ENCODE measurements at regions not wholly inside any gene's neighbourhood (a gene's known extent, or its start where the extent isn't known, plus 50 kb on each side); places are given as distances from the start of the nearest gene placed in this dataset.
A peak's percentile ranks its signal among the peaks of the same experiment; 100 is the strongest.

DNA sequence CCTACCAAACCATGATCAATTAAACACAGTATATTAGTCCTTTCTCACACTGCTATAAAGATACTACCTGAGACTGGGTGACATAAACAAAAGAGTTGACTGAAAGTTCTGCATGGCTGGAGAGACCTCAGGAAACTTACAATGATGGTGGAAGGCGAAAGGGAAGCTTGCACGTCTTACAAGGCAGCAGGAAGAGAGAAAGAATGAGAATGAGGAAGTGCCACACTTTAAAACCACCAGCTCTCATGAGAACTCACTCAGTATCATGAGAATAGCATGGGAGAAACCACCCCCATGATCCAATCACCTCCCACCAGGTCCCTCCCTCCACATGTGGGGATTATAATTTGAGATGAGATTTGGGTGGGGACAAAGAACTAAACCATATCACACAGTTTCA, 324.9 kb upstream of the ZNF507 start:
- DNase-seq (ENCODE audit: low read depth in 1 of 2, low spot score in 1 of 2) (no peak), ATAC-seq (no peak), FAIRE-seq (peak; percentile 51)
- Histone ChIP-seq H3K4me3 (no peak overlapping the region), H3K4me1 (no peaks in the 10 kb centered on the region), H3K27ac (no peak overlapping the region), H3K4me2 (no peak overlapping the region), H3K9me3 (no peaks in the 10 kb centered on the region)
- 0% methylated on average over 2 of the region's 2 CpGs for WGBS (ENCODE audit: missing lambda C conversion rate)
- CTCF ChIA-PET, result interaction anchor here (1.2 kb wide), 1 partner anchor 31 kb away, joined by 3 read pairs; no protein-coding TSS in a partner anchor
- POLR2A ChIA-PET, result interaction anchor here (0.6 kb wide), 1 partner anchor 894 kb away, joined by 3 read pairs; no protein-coding TSS in a partner anchor
- no peak for TF ChIP-seq MYC (IDR thresholded peaks at IDR 0.05; ENCODE audit: borderline replicate concordance, low read length)
- TF ChIP-seq, protein P1, sequence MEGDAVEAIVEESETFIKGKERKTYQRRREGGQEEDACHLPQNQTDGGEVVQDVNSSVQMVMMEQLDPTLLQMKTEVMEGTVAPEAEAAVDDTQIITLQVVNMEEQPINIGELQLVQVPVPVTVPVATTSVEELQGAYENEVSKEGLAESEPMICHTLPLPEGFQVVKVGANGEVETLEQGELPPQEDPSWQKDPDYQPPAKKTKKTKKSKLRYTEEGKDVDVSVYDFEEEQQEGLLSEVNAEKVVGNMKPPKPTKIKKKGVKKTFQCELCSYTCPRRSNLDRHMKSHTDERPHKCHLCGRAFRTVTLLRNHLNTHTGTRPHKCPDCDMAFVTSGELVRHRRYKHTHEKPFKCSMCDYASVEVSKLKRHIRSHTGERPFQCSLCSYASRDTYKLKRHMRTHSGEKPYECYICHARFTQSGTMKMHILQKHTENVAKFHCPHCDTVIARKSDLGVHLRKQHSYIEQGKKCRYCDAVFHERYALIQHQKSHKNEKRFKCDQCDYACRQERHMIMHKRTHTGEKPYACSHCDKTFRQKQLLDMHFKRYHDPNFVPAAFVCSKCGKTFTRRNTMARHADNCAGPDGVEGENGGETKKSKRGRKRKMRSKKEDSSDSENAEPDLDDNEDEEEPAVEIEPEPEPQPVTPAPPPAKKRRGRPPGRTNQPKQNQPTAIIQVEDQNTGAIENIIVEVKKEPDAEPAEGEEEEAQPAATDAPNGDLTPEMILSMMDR (IDR thresholded peaks at IDR 0.05), result no peak
- no peak for TF ChIP-seq JUNB (IDR thresholded peaks at IDR 0.05)
- TF ChIP-seq, protein P2, sequence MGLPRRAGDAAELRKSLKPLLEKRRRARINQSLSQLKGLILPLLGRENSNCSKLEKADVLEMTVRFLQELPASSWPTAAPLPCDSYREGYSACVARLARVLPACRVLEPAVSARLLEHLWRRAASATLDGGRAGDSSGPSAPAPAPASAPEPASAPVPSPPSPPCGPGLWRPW (IDR thresholded peaks at IDR 0.05), result no peak
- TF ChIP-seq FOSB (CRISPR knock-in tag; IDR thresholded peaks at IDR 0.05), result no peak
- no peak for TF ChIP-seq GATA3 (IDR thresholded peaks at IDR 0.05; ENCODE audit: borderline replicate concordance)
- TF ChIP-seq, protein P3, sequence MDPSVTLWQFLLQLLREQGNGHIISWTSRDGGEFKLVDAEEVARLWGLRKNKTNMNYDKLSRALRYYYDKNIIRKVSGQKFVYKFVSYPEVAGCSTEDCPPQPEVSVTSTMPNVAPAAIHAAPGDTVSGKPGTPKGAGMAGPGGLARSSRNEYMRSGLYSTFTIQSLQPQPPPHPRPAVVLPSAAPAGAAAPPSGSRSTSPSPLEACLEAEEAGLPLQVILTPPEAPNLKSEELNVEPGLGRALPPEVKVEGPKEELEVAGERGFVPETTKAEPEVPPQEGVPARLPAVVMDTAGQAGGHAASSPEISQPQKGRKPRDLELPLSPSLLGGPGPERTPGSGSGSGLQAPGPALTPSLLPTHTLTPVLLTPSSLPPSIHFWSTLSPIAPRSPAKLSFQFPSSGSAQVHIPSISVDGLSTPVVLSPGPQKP (IDR thresholded peaks at IDR 0.05; ENCODE audit: low read depth, low read length), result no peak
- no peak for TF ChIP-seq ESRRA (IDR thresholded peaks at IDR 0.05; ENCODE audit: borderline replicate concordance, low read length)
- TF ChIP-seq RNF2 (IDR thresholded peaks at IDR 0.05; ENCODE audit: borderline replicate concordance, low read depth), result no peak
- TF ChIP-seq CBX2 (IDR thresholded peaks at IDR 0.05; ENCODE audit: borderline replicate concordance, low read depth), result no peak
- TF ChIP-seq HOXA7 (CRISPR knock-in tag; IDR thresholded peaks at IDR 0.05), result no peak
- TF ChIP-seq EHMT2 (IDR thresholded peaks at IDR 0.05; ENCODE audit: low read depth), result no peak
- TF ChIP-seq CBX8 (IDR thresholded peaks at IDR 0.05), result no peak
- no peak for TF ChIP-seq FOSL2 (IDR thresholded peaks at IDR 0.05)
- no peak for TF ChIP-seq FOSL2 (CRISPR knock-in tag; IDR thresholded peaks at IDR 0.05)
- TF ChIP-seq SREBF2 (IDR thresholded peaks at IDR 0.05), result no peak
- no peak for TF ChIP-seq CHD4 (IDR thresholded peaks at IDR 0.05; ENCODE audit: borderline replicate concordance)
- TF ChIP-seq HOXB13 (CRISPR knock-in tag; IDR thresholded peaks at IDR 0.05; ENCODE audit: low read depth), result no peak

DNA sequence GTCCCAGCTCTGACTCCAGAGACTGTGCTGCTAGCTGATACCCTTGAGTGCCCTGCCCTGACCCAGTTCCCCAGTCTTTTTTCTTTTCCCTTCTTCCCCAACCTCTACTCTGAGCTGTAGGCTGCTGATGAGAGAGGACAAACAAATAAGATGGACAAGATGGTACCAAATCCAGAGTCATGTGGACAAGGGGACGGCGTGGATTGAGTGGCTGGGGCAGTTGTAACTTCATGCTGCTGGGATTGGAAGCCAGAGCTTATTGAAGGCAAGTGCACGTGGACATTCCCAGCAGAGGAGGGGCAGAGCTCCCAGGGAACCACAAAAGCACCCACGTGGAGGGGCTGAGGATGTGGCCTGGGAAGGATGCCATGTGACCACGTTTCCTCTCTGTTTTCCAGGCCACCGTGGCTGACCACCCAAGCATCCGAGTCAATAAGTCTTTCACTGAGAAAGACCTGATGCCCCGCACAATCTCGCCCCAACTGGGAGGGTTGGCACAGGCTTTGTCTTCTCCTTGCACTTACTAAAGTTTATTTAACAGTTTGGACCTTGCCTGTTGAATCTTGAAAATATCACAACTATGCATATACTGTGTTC, 323.3 kb upstream of the ZNF507 start:
- H3K4me3 ChIP-seq, result no peak overlapping the region
- no peaks in the 10 kb centered on the region for H3K4me1 ChIP-seq
- TF ChIP-seq HOXA7 (CRISPR knock-in tag; IDR thresholded peaks at IDR 0.05) (no peak), PHF8 (IDR thresholded peaks at IDR 0.05; ENCODE audit: borderline replicate concordance, low read depth) (no peak), RCOR1 (IDR thresholded peaks at IDR 0.05; ENCODE audit: low read depth, low read length) (no peak), EHMT2 (IDR thresholded peaks at IDR 0.05; ENCODE audit: low read depth) (no peak), RNF2 (IDR thresholded peaks at IDR 0.05; ENCODE audit: borderline replicate concordance, low read depth) (no peak), HOXB5 (CRISPR knock-in tag; IDR thresholded peaks at IDR 0.05) (no peak), MAZ (IDR thresholded peaks at IDR 0.05; ENCODE audit: borderline replicate concordance, low read depth, low read length) (no peak), BHLHE40 (IDR thresholded peaks at IDR 0.05; ENCODE audit: low read depth, low read length) (no peak), JUNB (IDR thresholded peaks at IDR 0.05) (no peak), SREBF2 (IDR thresholded peaks at IDR 0.05) (no peak), SMC3 (IDR thresholded peaks at IDR 0.05) (no peak), TFCP2L1 (CRISPR knock-in tag; IDR thresholded peaks at IDR 0.05) (no peak), RFX5 (IDR thresholded peaks at IDR 0.05) (no peak)
- TF ChIP-seq, protein P4, sequence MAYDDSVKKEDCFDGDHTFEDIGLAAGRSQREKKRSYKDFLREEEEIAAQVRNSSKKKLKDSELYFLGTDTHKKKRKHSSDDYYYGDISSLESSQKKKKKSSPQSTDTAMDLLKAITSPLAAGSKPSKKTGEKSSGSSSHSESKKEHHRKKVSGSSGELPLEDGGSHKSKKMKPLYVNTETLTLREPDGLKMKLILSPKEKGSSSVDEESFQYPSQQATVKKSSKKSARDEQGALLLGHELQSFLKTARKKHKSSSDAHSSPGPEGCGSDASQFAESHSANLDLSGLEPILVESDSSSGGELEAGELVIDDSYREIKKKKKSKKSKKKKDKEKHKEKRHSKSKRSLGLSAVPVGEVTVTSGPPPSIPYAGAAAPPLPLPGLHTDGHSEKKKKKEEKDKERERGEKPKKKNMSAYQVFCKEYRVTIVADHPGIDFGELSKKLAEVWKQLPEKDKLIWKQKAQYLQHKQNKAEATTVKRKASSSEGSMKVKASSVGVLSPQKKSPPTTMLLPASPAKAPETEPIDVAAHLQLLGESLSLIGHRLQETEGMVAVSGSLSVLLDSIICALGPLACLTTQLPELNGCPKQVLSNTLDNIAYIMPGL (CRISPR knock-in tag; IDR thresholded peaks at IDR 0.05; ENCODE audit: borderline replicate concordance), result no peak
- TF ChIP-seq, protein P3 (IDR thresholded peaks at IDR 0.05; ENCODE audit: low read depth, low read length), result no peak
- DNase-seq (ENCODE audit: low read depth in 1 of 2, low spot score in 1 of 2), result no peak
- no peaks in the 10 kb centered on the region; the same call in 2 of the 3 replicates for H3K9me3 ChIP-seq
- no peak overlapping the region for H3K27ac ChIP-seq
- ATAC-seq, result 0 out of 6 replicates have a peak, but pooled peaks of 1 of the 2 experiments have one; percentile 16
- CTCF ChIA-PET, result interaction anchor here (1.2 kb wide), 1 partner anchor 14 kb away, joined by 4 read pairs; no protein-coding TSS in a partner anchor
- H3K4me2 ChIP-seq, result no peak overlapping the region
- POLR2A ChIA-PET, result no interaction called here
- 7% methylated on average over 9 of the region's 9 CpGs for WGBS (ENCODE audit: missing lambda C conversion rate)
- FAIRE-seq, result no peak

Data from A549 (cell line).